GM21526 (cell line): ENCODE measurements at regions not wholly inside any gene's neighbourhood (a gene's known extent, or its start where the extent isn't known, plus 50 kb on each side); places are given as distances from the start of the nearest gene placed in this dataset.

ENCODE experiments used
- ATAC-seq: cut with Tn5 transposase; IDR thresholded peaks from one replicate; pipeline ENCODE4 v1.9.1; 2021; ENCODE audit warnings: moderate library complexity; ENCODE audit not compliant: unreplicated experiment, low FRiP score

- ATAC-seq = no peak
These were observed 170.0 kb downstream of the ACKR3 start for GRCh38 chr2:236739663-236740062.

GRCh38 chr2:236740506-236740905 is 170.9 kb downstream of the ACKR3 start:
- ATAC-seq = no peak

- no peak for ATAC-seq
These were observed 173.7 kb downstream of the ACKR3 start for GRCh38 chr2:236743039-236743920.

GRCh38 chr2:236743921-236744280 is 174.3 kb downstream of the ACKR3 start:
- ATAC-seq = no peak

GRCh38 chr2:236744281-236744705 is 174.7 kb downstream of the ACKR3 start:
- ATAC-seq = no peak

- no peak for ATAC-seq
These were observed 175.1 kb downstream of the ACKR3 start for GRCh38 chr2:236744716-236745115.

GRCh38 chr2:236745420-236746210 is 176.0 kb downstream of the ACKR3 start:
- ATAC-seq = no peak

GRCh38 chr2:236746833-236747232 is 177.2 kb downstream of the ACKR3 start:
- ATAC-seq = no peak

- no peak for ATAC-seq
These were observed 177.8 kb downstream of the ACKR3 start for GRCh38 chr2:236747426-236747825.

- ATAC-seq = no peak
These were observed 178.3 kb downstream of the ACKR3 start for GRCh38 chr2:236747925-236748324.

- no peak for ATAC-seq
These were observed 178.8 kb downstream of the ACKR3 start for GRCh38 chr2:236748385-236748784.

- ATAC-seq = no peak
These were observed 179.2 kb downstream of the ACKR3 start for GRCh38 chr2:236748801-236749200.

GRCh38 chr2:236749346-236749745 is 179.7 kb downstream of the ACKR3 start:
- no peak for ATAC-seq

GRCh38 chr2:236752096-236752495 is 182.5 kb downstream of the ACKR3 start:
- no peak for ATAC-seq

GRCh38 chr2:236753606-236754270 is 184.1 kb downstream of the ACKR3 start:
- no peak for ATAC-seq

- no peak for ATAC-seq
These were observed 184.8 kb downstream of the ACKR3 start for GRCh38 chr2:236754271-236754944.

GRCh38 chr2:236755278-236755840 is 185.7 kb downstream of the ACKR3 start:
- no peak for ATAC-seq

- ATAC-seq = no peak
These were observed 188.8 kb downstream of the ACKR3 start for GRCh38 chr2:236758406-236758805.

- ATAC-seq = no peak
These were observed 190.6 kb downstream of the ACKR3 start for GRCh38 chr2:236760246-236760645.

GRCh38 chr2:236761358-236761757 is 191.7 kb downstream of the ACKR3 start:
- no peak for ATAC-seq
